PC-9 (cell line): ENCODE measurements at regions not wholly inside any gene's neighbourhood (a gene's known extent, or its start where the extent isn't known, plus 50 kb on each side); places are given as distances from the start of the nearest gene placed in this dataset.

Source experiments
- BruUV-seq: library from RNA; stranded (reverse); fragments of 400-500 nt; replicated peaks from 2 replicates; lab custom pipeline; 2021; lab: Mats Ljungman, UMichigan
- CTCF ChIA-PET: fragments of 300-600 bp; sonication (Branson Sonifier 250); formaldehyde crosslinking; loops from one replicate; lab custom pipeline; 2022; ENCODE audit warnings: antibody characterized with exemption; lab: Charles Lee
- POLR2A ChIA-PET: fragments of 300-600 bp; sonication (Branson Sonifier 250); formaldehyde crosslinking; loops from one replicate; lab custom pipeline; 2022; ENCODE audit warnings: antibody characterized with exemption; ENCODE audit not compliant: unreplicated experiment; lab: Charles Lee
- DNase-seq, 2 experiments: peaks; one replicate each; pipeline versions ENCODE4 v3.0.0 to v3.0.0-alpha.2; 2015 to 2022; ENCODE audit warnings: mixed read lengths in 1 of 2
- H2AFZ ChIP-seq: fragments of 200-600 bp; sonication (generic); 2 replicates; pipeline ENCODE4 v1.8.1; 2017; ENCODE audit warnings: antibody characterized with exemption
- H3F3A ChIP-seq: fragments of 200-600 bp; sonication (generic); 2 replicates; pipeline ENCODE4 v1.8.1; 2017; ENCODE audit warnings: antibody characterized with exemption, mild to moderate bottlenecking, low read depth; ENCODE audit not compliant: insufficient read depth
- H3K27ac ChIP-seq: fragments of 200-600 bp; sonication (generic); 2 replicates; pipeline ENCODE4 v1.6.1; 2016; ENCODE audit warnings: mixed run types
- H3K27me3 ChIP-seq: fragments of 200-600 bp; sonication (generic); 2 replicates; pipeline ENCODE4 v1.6.1; 2016; ENCODE audit warnings: low read depth, mixed run types; ENCODE audit not compliant: insufficient read depth
- H3K36me3 ChIP-seq: fragments of 200-600 bp; sonication (generic); 2 replicates; pipeline ENCODE4 v1.6.1; 2016; ENCODE audit warnings: low read depth, mixed run types
- H3K4me1 ChIP-seq: fragments of 200-600 bp; sonication (generic); replicated peaks from 2 replicates; pipeline ENCODE4 v1.6.1; 2016; ENCODE audit warnings: mixed run types; ENCODE audit not compliant: insufficient read depth
- H3K4me2 ChIP-seq: fragments of 200-600 bp; sonication (generic); 2 replicates; pipeline ENCODE4 v1.6.1; 2017; ENCODE audit warnings: mixed run types
- H3K4me3 ChIP-seq: fragments of 200-600 bp; sonication (generic); 2 replicates; pipeline ENCODE4 v1.6.1; 2016; ENCODE audit warnings: mixed run types
- H3K79me2 ChIP-seq: fragments of 200-600 bp; sonication (generic); 2 replicates; pipeline ENCODE4 v1.6.1; 2017; ENCODE audit warnings: low read depth, mixed run types
- H3K9me2 ChIP-seq: fragments of 200-600 bp; sonication (generic); 2 replicates; pipeline ENCODE4 v1.8.1; 2017; ENCODE audit warnings: mild to moderate bottlenecking; ENCODE audit not compliant: insufficient read depth
- H3K9me3 ChIP-seq: fragments of 200-600 bp; sonication (generic); 2 replicates; pipeline ENCODE4 v1.8.1; 2016; ENCODE audit warnings: low read depth; ENCODE audit not compliant: insufficient read depth
- H4K20me1 ChIP-seq: fragments of 200-600 bp; sonication (generic); 2 replicates; pipeline ENCODE4 v1.8.1; 2017; ENCODE audit not compliant: insufficient read depth
- EZH2 ChIP-seq: fragments of 200-600 bp; sonication (generic); IDR thresholded peaks from 2 replicates; pipeline ENCODE4 v1.8.0; 2017; ENCODE audit warnings: antibody characterized with exemption, low read depth
- intact Hi-C: fragments of 100-400 bp; cut with micrococcal nuclease; formaldehyde crosslinking; loops from one replicate; pipeline ENCODE4 v1.10.0; 2022; ENCODE audit not compliant: unreplicated experiment
- TF ChIP-seq, protein P1 (sequence below): fragments of 200-600 bp; sonication (generic); conservative IDR thresholded peaks from 2 replicates; pipeline ENCODE4 v1.6.1; 2017; ENCODE audit warnings: mixed run types, antibody characterized with exemption, mild to moderate bottlenecking, moderate library complexity

DNA sequence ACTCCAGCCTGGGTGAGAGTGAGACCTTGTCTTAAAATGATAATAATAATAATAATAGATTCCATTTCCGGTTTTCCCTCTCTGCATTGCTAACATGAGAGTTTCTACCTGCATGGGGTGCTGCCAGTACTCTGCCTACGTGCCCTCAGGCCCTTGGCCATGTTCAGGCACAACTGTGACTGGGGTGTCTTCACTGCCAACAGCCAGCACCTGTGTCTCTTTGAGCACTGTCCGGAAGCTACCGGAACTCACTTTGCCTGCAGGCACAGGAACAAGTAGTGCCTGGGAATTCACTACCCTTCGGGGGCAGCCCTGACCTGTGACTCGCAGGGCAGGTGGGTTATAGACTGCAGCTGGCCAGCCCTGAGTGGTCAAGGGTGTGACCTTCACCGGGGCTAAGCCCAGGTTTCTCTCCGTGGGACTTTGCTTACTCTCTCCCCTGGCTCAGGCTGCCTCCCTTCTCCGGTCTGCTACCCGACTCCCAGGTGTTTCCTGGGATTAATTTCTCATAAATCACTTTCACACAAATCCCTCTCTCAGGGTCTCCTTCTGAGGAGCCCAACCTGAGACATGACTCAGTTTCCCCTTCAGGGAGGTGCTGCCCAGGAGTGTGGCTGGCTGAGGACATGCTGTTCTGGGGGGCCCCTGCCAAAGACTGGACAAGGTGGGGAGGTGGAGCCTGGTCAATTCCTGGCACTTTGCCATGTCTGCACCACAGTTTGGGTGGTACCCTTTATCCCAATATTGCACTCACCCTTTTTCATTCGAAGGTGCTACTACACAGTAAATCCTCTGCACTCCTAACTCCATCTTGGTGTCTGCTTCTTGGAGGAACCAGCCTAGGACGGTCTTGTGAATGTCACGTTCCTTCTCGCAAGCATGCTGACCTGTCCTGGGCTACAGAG is 79.5 kb upstream of the RALGAPA2 start:
- intact Hi-C loops = no loop called here
- no peak overlapping the region for H3K4me3 ChIP-seq
- H3K9me2 ChIP-seq = no peaks in the 10 kb centered on the region
- no peak overlapping the region for H2AFZ ChIP-seq
- TF ChIP-seq, protein P1, sequence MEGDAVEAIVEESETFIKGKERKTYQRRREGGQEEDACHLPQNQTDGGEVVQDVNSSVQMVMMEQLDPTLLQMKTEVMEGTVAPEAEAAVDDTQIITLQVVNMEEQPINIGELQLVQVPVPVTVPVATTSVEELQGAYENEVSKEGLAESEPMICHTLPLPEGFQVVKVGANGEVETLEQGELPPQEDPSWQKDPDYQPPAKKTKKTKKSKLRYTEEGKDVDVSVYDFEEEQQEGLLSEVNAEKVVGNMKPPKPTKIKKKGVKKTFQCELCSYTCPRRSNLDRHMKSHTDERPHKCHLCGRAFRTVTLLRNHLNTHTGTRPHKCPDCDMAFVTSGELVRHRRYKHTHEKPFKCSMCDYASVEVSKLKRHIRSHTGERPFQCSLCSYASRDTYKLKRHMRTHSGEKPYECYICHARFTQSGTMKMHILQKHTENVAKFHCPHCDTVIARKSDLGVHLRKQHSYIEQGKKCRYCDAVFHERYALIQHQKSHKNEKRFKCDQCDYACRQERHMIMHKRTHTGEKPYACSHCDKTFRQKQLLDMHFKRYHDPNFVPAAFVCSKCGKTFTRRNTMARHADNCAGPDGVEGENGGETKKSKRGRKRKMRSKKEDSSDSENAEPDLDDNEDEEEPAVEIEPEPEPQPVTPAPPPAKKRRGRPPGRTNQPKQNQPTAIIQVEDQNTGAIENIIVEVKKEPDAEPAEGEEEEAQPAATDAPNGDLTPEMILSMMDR = no peak
- TF ChIP-seq EZH2 = no peak
- no peak overlapping the region for H3K27ac ChIP-seq
- H4K20me1 ChIP-seq = no peaks in the 10 kb centered on the region
- peaks cover 93% of the 10 kb centered on the region for H3K27me3 ChIP-seq
- H3K79me2 ChIP-seq = no peaks in the 10 kb centered on the region
- DNase-seq = no peak
- ChIA-PET CTCF (no interaction called here), POLR2A (no interaction called here)
- H3K36me3 ChIP-seq = no peaks in the 10 kb centered on the region
- no TSS peak for BruUV-seq
- H3K4me2 ChIP-seq = no peak overlapping the region
- no peaks in the 10 kb centered on the region for H3K9me3 ChIP-seq
- H3K4me1 ChIP-seq = no peaks in the 10 kb centered on the region
- no peaks in the 10 kb centered on the region for H3F3A ChIP-seq

DNA sequence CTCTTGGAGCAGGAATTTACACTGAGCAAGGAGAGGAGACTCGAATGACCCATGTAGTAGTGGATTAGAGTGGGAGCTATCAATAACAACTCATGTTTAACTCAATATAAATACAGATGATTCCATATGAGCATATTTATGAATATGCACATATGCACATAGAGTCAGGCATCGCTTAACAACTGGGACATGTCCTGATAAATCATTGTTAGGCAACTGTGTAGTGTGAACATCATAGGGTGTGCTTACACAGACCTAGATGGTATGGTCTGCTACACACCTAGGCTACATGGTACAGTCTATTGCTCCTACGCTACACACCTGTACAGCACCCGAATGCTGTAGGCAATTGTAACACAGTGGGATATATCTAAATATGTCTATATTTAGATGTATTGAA is 75.9 kb upstream of the RALGAPA2 start:
- intact Hi-C loops = no loop called here

DNA sequence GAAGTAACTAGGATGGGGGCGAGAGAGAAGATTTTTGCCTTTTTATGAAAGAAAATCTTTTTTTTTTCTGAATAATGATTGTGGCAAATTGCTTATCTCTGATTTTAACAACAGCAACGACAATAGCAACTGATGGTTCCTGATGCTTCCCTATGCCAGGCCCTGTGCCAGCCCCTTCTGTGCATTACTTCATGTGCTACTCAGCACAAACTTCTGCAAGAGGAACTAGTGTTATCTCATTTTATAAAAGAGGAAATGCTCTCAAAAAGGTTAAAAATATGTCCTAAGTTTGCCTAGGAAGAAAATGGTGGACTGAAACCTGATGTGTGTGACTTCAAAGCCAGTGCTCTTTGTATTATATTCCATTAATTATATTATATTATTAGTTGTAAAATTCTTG is 74.0 kb upstream of the RALGAPA2 start:
- Histone ChIP-seq H3K27me3 (peaks cover 71% of the 10 kb centered on the region), H4K20me1 (no peaks in the 10 kb centered on the region), H2AFZ (no peak overlapping the region), H3K4me2 (no peak overlapping the region), H3F3A (no peaks in the 10 kb centered on the region), H3K4me3 (no peak overlapping the region), H3K79me2 (no peaks in the 10 kb centered on the region), H3K36me3 (no peaks in the 10 kb centered on the region), H3K9me3 (no peaks in the 10 kb centered on the region), H3K9me2 (0 out of 2 replicates have a peak, but pooled peaks cover 3% of the 10 kb centered on the region), H3K27ac (no peak overlapping the region), H3K4me1 (no peaks in the 10 kb centered on the region)
- BruUV-seq = no TSS peak
- no peak for DNase-seq
- intact Hi-C loops = no loop called here
- CTCF ChIA-PET = no interaction called here
- POLR2A ChIA-PET = no interaction called here
- no peak for TF ChIP-seq EZH2
- TF ChIP-seq, protein P1 = no peak

More for the DNA sequence above, 75.9 kb upstream of the RALGAPA2 start:
- Histone ChIP-seq H3K27me3 (peaks cover 79% of the 10 kb centered on the region), H3F3A (no peaks in the 10 kb centered on the region), H4K20me1 (no peaks in the 10 kb centered on the region), H3K4me3 (no peak overlapping the region), H3K9me2 (0 out of 2 replicates have a peak, but pooled peaks cover 3% of the 10 kb centered on the region), H3K36me3 (no peaks in the 10 kb centered on the region), H2AFZ (no peak overlapping the region), H3K9me3 (no peaks in the 10 kb centered on the region), H3K4me1 (no peaks in the 10 kb centered on the region), H3K79me2 (no peaks in the 10 kb centered on the region), H3K4me2 (no peak overlapping the region), H3K27ac (no peak overlapping the region)
- ChIA-PET POLR2A (no interaction called here), CTCF (no interaction called here)
- no TSS peak for BruUV-seq
- no peak for TF ChIP-seq EZH2
- TF ChIP-seq, protein P1 = no peak
- no peak for DNase-seq
